ENCODE measurements at regions not wholly inside any gene's neighbourhood (a gene's known extent, or its start where the extent isn't known, plus 50 kb on each side); places are given as distances from the start of the nearest gene placed in this dataset.
"Not testable (repeated sequence)": the region's sequence is repeated elsewhere in the genome, so short reads cannot be mapped to it uniquely, and the experiment has no call there.

- Histone ChIP-seq H3K4me3 (no peak overlapping the region), H3K9me3 (no peaks in the 10 kb centered on the region), H3K4me1 (no peaks in the 10 kb centered on the region), H3K27me3 (ENCODE audit: insufficient read depth in 3 of 3, low read length in 2 of 3) (no peaks in the 10 kb centered on the region), H3K27ac (no peak overlapping the region), H3K36me3 (ENCODE audit: insufficient read depth in 1 of 2, low read depth in 1 of 2) (no peaks in the 10 kb centered on the region)
- intact Hi-C loops (cut with DNase I), result no loop called here
- no peak for DNase-seq
- ATAC-seq, result no peak
- TF ChIP-seq CTCF (IDR thresholded peaks at IDR 0.05), result no peak
Measured at GRCh38 chr7:49022448-49022847, 98.1 kb downstream of the CDC14C start.

GRCh38 chr7:49023345-49024328, 99.3 kb downstream of the CDC14C start:
- TF ChIP-seq CTCF (IDR thresholded peaks at IDR 0.05), result no peak
- Histone ChIP-seq H3K4me3 (no peak overlapping the region), H3K27me3 (ENCODE audit: insufficient read depth in 3 of 3, low read length in 2 of 3) (no peaks in the 10 kb centered on the region), H3K4me1 (no peaks in the 10 kb centered on the region), H3K27ac (no peak overlapping the region), H3K9me3 (no peaks in the 10 kb centered on the region), H3K36me3 (ENCODE audit: insufficient read depth in 1 of 2, low read depth in 1 of 2) (no peaks in the 10 kb centered on the region)
- peak in 1 of 2 donors; percentile 23 for DNase-seq
- intact Hi-C loops (cut with DNase I), result no loop called here
- no peak for ATAC-seq
- WGBS, 3 donors, result 56 to 66% (median 59%) methylated on average over 9 of the region's 9 CpGs

GRCh38 chr7:49030221-49030620, 105.9 kb downstream of the CDC14C start:
- H3K27me3 ChIP-seq (ENCODE audit: insufficient read depth in 3 of 3, low read length in 2 of 3), result no peaks in the 10 kb centered on the region
- DNase-seq, result no peak

GRCh38 chr7:49033140-49033539, 108.8 kb downstream of the CDC14C start:
- H3K9me3 ChIP-seq; H3K4me1 ChIP-seq; H3K36me3 ChIP-seq (ENCODE audit: insufficient read depth in 1 of 2, low read depth in 1 of 2); ATAC-seq; DNase-seq; intact Hi-C loops (cut with DNase I); H3K4me3 ChIP-seq; H3K27ac ChIP-seq; H3K27me3 ChIP-seq (ENCODE audit: insufficient read depth in 3 of 3, low read length in 2 of 3): not testable (repeated sequence)
- WGBS, 3 donors, result 77 to 83% (median 83%) methylated on average over 2 of the region's 2 CpGs

More at GRCh38 chr7:49030221-49030620, 105.9 kb downstream of the CDC14C start:
- Histone ChIP-seq H3K4me3 (no peak overlapping the region), H3K9me3 (no peaks in the 10 kb centered on the region), H3K4me1 (no peaks in the 10 kb centered on the region), H3K27ac (no peak overlapping the region), H3K36me3 (ENCODE audit: insufficient read depth in 1 of 2, low read depth in 1 of 2) (no peaks in the 10 kb centered on the region)
- intact Hi-C loops (cut with DNase I), result no loop called here
- no peak for ATAC-seq
- WGBS, 3 donors, result 70 to 97% (median 93%) methylated on average over 2 of the region's 2 CpGs
- TF ChIP-seq CTCF (IDR thresholded peaks at IDR 0.05), result no peak

- TF ChIP-seq CTCF (IDR thresholded peaks at IDR 0.05), result no peak
- Histone ChIP-seq H3K36me3 (ENCODE audit: insufficient read depth in 1 of 2, low read depth in 1 of 2) (no peaks in the 10 kb centered on the region), H3K4me1 (no peaks in the 10 kb centered on the region), H3K4me3 (no peak overlapping the region), H3K27me3 (ENCODE audit: insufficient read depth in 3 of 3, low read length in 2 of 3) (no peaks in the 10 kb centered on the region), H3K9me3 (no peaks in the 10 kb centered on the region), H3K27ac (no peak overlapping the region)
- DNase-seq (no peak), ATAC-seq (no peak)
- 3 to 13% (median 8%) methylated on average over 2 of the region's 2 CpGs for WGBS, 3 donors
- intact Hi-C loops (cut with DNase I), result no loop called here
Measured at GRCh38 chr7:49037346-49038210, 113.2 kb downstream of the CDC14C start.

All from psoas muscle (tissue), 7 donors.